GM19463 (cell line): ENCODE measurements at regions not wholly inside any gene's neighbourhood (a gene's known extent, or its start where the extent isn't known, plus 50 kb on each side); places are given as distances from the start of the nearest gene placed in this dataset.
"Not testable (repeated sequence)": the region's sequence is repeated elsewhere in the genome, so short reads cannot be mapped to it uniquely, and the experiment has no call there.

Source experiments
- ATAC-seq: cut with Tn5 transposase; IDR thresholded peaks from one replicate; pipeline ENCODE4 v1.9.1; 2021; ENCODE audit warnings: mild to moderate bottlenecking, moderate library complexity; ENCODE audit not compliant: unreplicated experiment

GRCh38 chr3:140863580-140864009 is 78.0 kb upstream of the SLC25A36 start:
- no peak for ATAC-seq

GRCh38 chr3:140870351-140870750 is 71.3 kb upstream of the SLC25A36 start:
- no peak for ATAC-seq

- ATAC-seq: no peak
Observed at GRCh38 chr3:140871022-140871421, 70.6 kb upstream of the SLC25A36 start.

GRCh38 chr3:140872165-140872564 is 69.5 kb upstream of the SLC25A36 start:
- ATAC-seq: not testable (repeated sequence)

GRCh38 chr3:140883428-140884040 is 58.1 kb upstream of the SLC25A36 start:
- ATAC-seq: no peak

- ATAC-seq: not testable (repeated sequence)
Observed at GRCh38 chr3:140885697-140886096, 55.9 kb upstream of the SLC25A36 start.
